IMR-90 (cell line): ENCODE measurements at regions not wholly inside any gene's neighbourhood (a gene's known extent, or its start where the extent isn't known, plus 50 kb on each side); places are given as distances from the start of the nearest gene placed in this dataset.

ENCODE experiments used
- ATAC-seq: fragments of 200-7000 bp; cut with Tn5 transposase; 2 replicates; pipeline ENCODE4 v1.9.1; 2020; ENCODE audit warnings: low read depth, mild to moderate bottlenecking, moderate library complexity
- BruUV-seq: library from RNA; stranded (reverse); fragments of 400-500 nt; replicated peaks from 2 replicates; lab custom pipeline; 2021; lab: Mats Ljungman, UMichigan
- CTCF ChIA-PET: fragments of 300-600 bp; formaldehyde crosslinking; extraction: SDS; loops from one replicate; lab custom pipeline; 2021; ENCODE audit warnings: antibody characterized with exemption; lab: Yijun Ruan, JAX
- POLR2A ChIA-PET: fragments of 300-600 bp; sonication (Branson Sonifier 250); formaldehyde crosslinking; loops from one replicate; lab custom pipeline; 2022; ENCODE audit warnings: antibody characterized with exemption; ENCODE audit not compliant: unreplicated experiment; lab: Charles Lee
- DNase-seq: peaks from one replicate; pipeline ENCODE4 v3.0.0; 2013
- H2AFZ ChIP-seq: replicated peaks from 2 replicates; pipeline ENCODE3; 2013; ENCODE audit warnings: low read length, mild to moderate bottlenecking; ENCODE audit not compliant: poor library complexity
- H2AK5ac ChIP-seq: 2 replicates; pipeline ENCODE4 v1.6.1; 2013; ENCODE audit warnings: low read depth, low read length, inconsistent platforms
- H2AK9ac ChIP-seq: replicated peaks from 2 replicates; pipeline ENCODE3; 2013; ENCODE audit warnings: mild to moderate bottlenecking, low read depth, low read length, moderate library complexity; ENCODE audit not compliant: poor library complexity
- H2BK120ac ChIP-seq: 2 replicates; pipeline ENCODE4 v1.6.1; 2013; ENCODE audit warnings: low read depth, low read length, inconsistent platforms
- H2BK15ac ChIP-seq: 3 replicates; pipeline ENCODE4 v1.6.1; 2013; ENCODE audit warnings: low read depth, low read length, inconsistent platforms
- H2BK20ac ChIP-seq: 2 replicates; pipeline ENCODE4 v1.6.1; 2013; ENCODE audit warnings: low read depth, mild to moderate bottlenecking, inconsistent platforms, low read length, moderate library complexity
- H2BK5ac ChIP-seq: 2 replicates; pipeline ENCODE4 v1.6.1; 2013; ENCODE audit warnings: mild to moderate bottlenecking, low read depth, low read length, inconsistent platforms; ENCODE audit not compliant: poor library complexity, severe bottlenecking
- H3K14ac ChIP-seq: replicated peaks from 2 replicates; pipeline ENCODE4 v1.6.1; 2013; ENCODE audit warnings: low read depth, low read length, inconsistent platforms
- H3K18ac ChIP-seq: 2 replicates; pipeline ENCODE4 v1.6.1; 2013; ENCODE audit warnings: low read depth, low read length, control low read depth
- H3K23ac ChIP-seq: 2 replicates; pipeline ENCODE4 v1.6.1; 2013; ENCODE audit warnings: low read depth, low read length, inconsistent platforms
- H3K27ac ChIP-seq: 2 replicates; pipeline ENCODE4 v1.5.1; 2013; ENCODE audit warnings: mild to moderate bottlenecking, control low read depth, low read length; ENCODE audit not compliant: insufficient read depth
- H3K27me3 ChIP-seq: 2 replicates; pipeline ENCODE4 v1.6.1; 2013; ENCODE audit warnings: low read length; ENCODE audit not compliant: control insufficient read depth, insufficient read depth
- H3K36me3 ChIP-seq: 2 replicates; pipeline ENCODE4 v1.6.1; 2013; ENCODE audit warnings: low read length, mixed read lengths; ENCODE audit not compliant: control insufficient read depth, insufficient read depth
- H3K4ac ChIP-seq: 2 replicates; pipeline ENCODE4 v1.6.1; 2013; ENCODE audit warnings: low read depth, low read length, inconsistent platforms
- H3K4me1 ChIP-seq: 2 replicates; pipeline ENCODE4 v1.6.1; 2013; ENCODE audit warnings: low read length, mixed read lengths; ENCODE audit not compliant: control insufficient read depth, insufficient read depth
- H3K4me2 ChIP-seq: 2 replicates; pipeline ENCODE4 v1.6.1; 2013; ENCODE audit warnings: low read depth, mild to moderate bottlenecking, control low read depth, low read length, moderate library complexity
- H3K4me3 ChIP-seq: 2 replicates; pipeline ENCODE4 v1.5.1; 2013; ENCODE audit warnings: low read depth, mild to moderate bottlenecking, control low read depth, low read length, moderate library complexity; ENCODE audit not compliant: insufficient read depth
- H3K56ac ChIP-seq: 2 replicates; pipeline ENCODE4 v1.6.1; 2013; ENCODE audit warnings: low read length, inconsistent platforms; ENCODE audit not compliant: insufficient read depth; ENCODE audit errors: extremely low read depth
- H3K79me1 ChIP-seq, 2 experiments: 2 replicates each; pipeline ENCODE4 v1.6.1; 2013; ENCODE audit warnings: low read length in 2 of 2, inconsistent platforms in 1 of 2, low read depth in 1 of 2
- H3K9ac ChIP-seq: 2 replicates; pipeline ENCODE4 v1.6.1; 2013; ENCODE audit warnings: low read depth, low read length, control low read depth
- H3K9me1 ChIP-seq: 2 replicates; pipeline ENCODE4 v1.6.1; 2013; ENCODE audit warnings: low read length, inconsistent platforms; ENCODE audit not compliant: insufficient read depth
- H3K9me3 ChIP-seq: 2 replicates; pipeline ENCODE4 v1.6.1; 2013; ENCODE audit warnings: low read length; ENCODE audit not compliant: control insufficient read depth, insufficient read depth
- H4K20me1 ChIP-seq: 2 replicates; pipeline ENCODE4 v1.6.1; 2013; ENCODE audit warnings: low read length, inconsistent platforms; ENCODE audit not compliant: insufficient read depth
- H4K5ac ChIP-seq: 2 replicates; pipeline ENCODE4 v1.6.1; 2013; ENCODE audit warnings: mild to moderate bottlenecking, low read depth, low read length, control low read depth
- H4K8ac ChIP-seq, 2 experiments: 2 replicates each; pipeline ENCODE4 v1.6.1; 2013; ENCODE audit warnings: low read depth in 2 of 2, low read length in 2 of 2, control low read depth in 1 of 2, inconsistent platforms in 1 of 2
- H4K91ac ChIP-seq: 2 replicates; pipeline ENCODE4 v1.6.1; 2013; ENCODE audit warnings: low read depth, low read length, inconsistent platforms; ENCODE audit not compliant: insufficient read depth
- CEBPB ChIP-seq: IDR thresholded peaks from 2 replicates; pipeline ENCODE4 v1.6.1; 2012; ENCODE audit warnings: low read depth, low read length, improper control_type of control experiment
- CTCF ChIP-seq: conservative IDR thresholded peaks from 2 replicates; pipeline ENCODE4 v1.5.1; 2012; ENCODE audit warnings: mild to moderate bottlenecking, low read depth, low read length, improper control_type of control experiment
- ELK1 ChIP-seq: fragments of 150-350 bp; IDR thresholded peaks from 2 replicates; pipeline ENCODE4 v1.6.1; 2016; ENCODE audit warnings: low read depth, mild to moderate bottlenecking, low read length, moderate library complexity, borderline replicate concordance
- FOS ChIP-seq: fragments of 150-350 bp; IDR thresholded peaks from 2 replicates; pipeline ENCODE4 v1.6.1; 2016; ENCODE audit warnings: low read depth, low read length
- NFE2L2 ChIP-seq: fragments of 150-350 bp; IDR thresholded peaks from 2 replicates; pipeline ENCODE4 v1.6.1; 2016; ENCODE audit warnings: low read depth, mild to moderate bottlenecking, low read length
- POLR2A ChIP-seq: IDR thresholded peaks from 2 replicates; pipeline ENCODE4 v1.6.1; 2012; ENCODE audit warnings: mild to moderate bottlenecking, low read depth, low read length
- RFX5 ChIP-seq: IDR thresholded peaks from 2 replicates; pipeline ENCODE4 v1.8.0; 2012; ENCODE audit warnings: low read depth, mild to moderate bottlenecking, low read length, moderate library complexity
- USF2 ChIP-seq: fragments of 150-350 bp; IDR thresholded peaks from 2 replicates; pipeline ENCODE4 v1.6.1; 2017; ENCODE audit warnings: mild to moderate bottlenecking, antibody characterized with exemption, low read length, low read depth
- WGBS, 2 experiments: methylation state at CpG; one replicate each; pipeline versions ENCODE4 v1.1.5 to v1.1.7; 2013; ENCODE audit warnings: missing lambda C conversion rate in 2 of 2; ENCODE audit not compliant: insufficient read length in 1 of 2; ENCODE audit errors: extremely low coverage in 2 of 2; 5-methylcytosine and 5-hydroxymethylcytosine counted together
- dilution Hi-C: fragments of 300-500 bp; cut with HindIII; formaldehyde crosslinking; loops from one replicate; pipeline ENCODE4 v1.14.3; 2018; ENCODE audit warnings: low sequenced_read_pairs; ENCODE audit not compliant: unreplicated experiment
- in situ Hi-C: fragments of 300-500 bp; cut with MboI; formaldehyde crosslinking; loops from 3 replicates; pipeline ENCODE4 v1.14.3; 2019; ENCODE audit warnings: low sequenced_read_pairs, inconsistent platforms, mixed read lengths
- intact Hi-C: fragments of 100-400 bp; cut with micrococcal nuclease; formaldehyde crosslinking; loops from 2 replicates; pipeline ENCODE4 v1.10.0; 2022

- Histone ChIP-seq H4K5ac (no peak overlapping the region), H3K27me3 (no peaks in the 10 kb centered on the region), H4K91ac (no peak overlapping the region), H2AK9ac (no peak overlapping the region), H2BK20ac (no peak overlapping the region), H3K4me1 (no peaks in the 10 kb centered on the region), H3K36me3 (no peaks in the 10 kb centered on the region), H3K79me1 (no peaks in the 10 kb centered on the region), H4K8ac (no peak overlapping the region), H3K56ac (no peak overlapping the region), H2BK5ac (no peak overlapping the region), H3K4me2 (no peak overlapping the region), H3K9me1 (no peaks in the 10 kb centered on the region), H3K23ac (no peak overlapping the region), H4K20me1 (no peaks in the 10 kb centered on the region), H2BK15ac (no peak overlapping the region), H3K4me3 (no peak overlapping the region), H3K14ac (no peak overlapping the region), H3K27ac (no peak overlapping the region), H2AFZ (no peak overlapping the region), H2AK5ac (no peak overlapping the region), H3K4ac (no peak overlapping the region), H3K9me3 (no peaks in the 10 kb centered on the region), H3K18ac (no peak overlapping the region), H3K9ac (no peak overlapping the region), H2BK120ac (no peak overlapping the region)
- BruUV-seq = no TSS peak
- DNase-seq (no peak), ATAC-seq (no peak)
- intact Hi-C loops (no loop called here), dilution Hi-C loops (no loop called here), in situ Hi-C loops (no loop called here)
- ChIA-PET CTCF (no interaction called here), POLR2A (no interaction called here)
- TF ChIP-seq FOS (no peak), CTCF (no peak), CEBPB (no peak), ELK1 (no peak), RFX5 (no peak), POLR2A (no peak), USF2 (no peak), NFE2L2 (no peak)
- WGBS, 2 experiments = 50% methylated on average over 2 of the region's 4 CpGs; no CpG with 5 or more reads in 1 of the 2 experiments
Measured at GRCh38 chr9:13001989-13002580, 227.3 kb downstream of the LURAP1L start.
